HepG2 (cell line): ENCODE measurements at regions not wholly inside any gene's neighbourhood (a gene's known extent, or its start where the extent isn't known, plus 50 kb on each side); places are given as distances from the start of the nearest gene placed in this dataset.

Experiments used
- ATAC-seq: fragments of 200-7000 bp; cut with Tn5 transposase; 3 replicates; pipeline ENCODE4 v1.9.1; 2020; ENCODE audit warnings: mild to moderate bottlenecking, moderate library complexity
- BruUV-seq: library from RNA; stranded (reverse); fragments of 400-500 nt; replicated peaks from 2 replicates; lab custom pipeline; 2021; lab: Mats Ljungman, UMichigan
- CTCF ChIA-PET: fragments of 300-600 bp; formaldehyde crosslinking; extraction: SDS; loops from one replicate; lab custom pipeline; 2021; ENCODE audit warnings: low total read pairs, inconsistent platforms, low intra/inter-chr PET ratio; lab: Yijun Ruan, JAX
- POLR2A ChIA-PET: fragments of 350-600 bp; sonication (Branson Sonifier 250); formaldehyde crosslinking; loops from one replicate; lab custom pipeline; 2020; ENCODE audit warnings: antibody characterized with exemption, inconsistent platforms; lab: Yijun Ruan, JAX
- DNase-seq: peaks from one replicate; pipeline ENCODE4 v3.0.0-alpha.2; 2015; ENCODE audit warnings: low spot score
- FAIRE-seq: peaks from 3 replicates; lab custom pipeline; 2011; peaks lifted over from hg19 to GRCh38; lab: Jason Lieb, UNC
- H2AFZ ChIP-seq: one replicate; pipeline ENCODE4 v1.6.1; 2011; ENCODE audit warnings: low read length, inconsistent platforms
- H3K27ac ChIP-seq: fragments of 300-600 bp; 3 replicates; pipeline ENCODE4 v1.8.0; 2011; ENCODE audit warnings: mixed run types, mild to moderate bottlenecking, mixed read lengths, low read length, inconsistent platforms; ENCODE audit not compliant: insufficient read depth; ENCODE audit errors: extremely low read length
- H3K27me3 ChIP-seq, 2 experiments: fragments of 200-600 bp in 1 of 2; 2 replicates in 1 of 2; 3 replicates in 1 of 2; pipeline versions ENCODE4 v1.6.0 to v1.8.0; 2011; ENCODE audit warnings: low read length in 2 of 2, mild to moderate bottlenecking in 2 of 2, moderate library complexity in 2 of 2, inconsistent platforms in 1 of 2; ENCODE audit not compliant: insufficient read depth in 2 of 2, control insufficient read depth in 1 of 2
- H3K36me3 ChIP-seq, 2 experiments: fragments of 200-600 bp in 1 of 2; replicated peaks in 1 of 2; 2 replicates in 1 of 2; 3 replicates in 1 of 2; pipeline versions ENCODE4 v1.5.1 to v1.8.0; 2011; ENCODE audit warnings: low read length in 2 of 2, inconsistent platforms in 1 of 2; ENCODE audit not compliant: insufficient read depth in 2 of 2, control insufficient read depth in 1 of 2
- H3K4me1 ChIP-seq: 2 replicates; pipeline ENCODE4 v1.5.1; 2012; ENCODE audit warnings: low read length, inconsistent platforms; ENCODE audit not compliant: insufficient read depth
- H3K4me2 ChIP-seq: 2 replicates; pipeline ENCODE4 v1.6.0; 2011; ENCODE audit warnings: low read depth, low read length, inconsistent platforms
- H3K4me3 ChIP-seq, 3 experiments: fragments of 200-600 bp in 1 of 3; sonication (generic), shearing (Covaris generic) in 1 of 3; replicated peaks in 1 of 3; 2 replicates each; pipeline ENCODE4 v1.5.1; 2011 to 2016; ENCODE audit warnings: low read length in 3 of 3, inconsistent platforms in 2 of 3, low read depth in 2 of 3, mild to moderate bottlenecking in 2 of 3, control low read depth in 1 of 3, mixed read lengths in 1 of 3; ENCODE audit not compliant: insufficient read depth in 1 of 3
- H3K79me2 ChIP-seq: one replicate; pipeline ENCODE4 v1.6.1; 2011; ENCODE audit warnings: low read length, inconsistent platforms; ENCODE audit not compliant: insufficient read depth
- H3K9ac ChIP-seq: 2 replicates; pipeline ENCODE4 v1.6.0; 2011; ENCODE audit warnings: mild to moderate bottlenecking, low read depth, low read length, inconsistent platforms; ENCODE audit not compliant: insufficient read depth
- H3K9me3 ChIP-seq: 2 replicates; pipeline ENCODE4 v1.5.1; 2012; ENCODE audit warnings: mild to moderate bottlenecking, low read length
- H4K20me1 ChIP-seq: 2 replicates; pipeline ENCODE4 v1.6.0; 2011; ENCODE audit warnings: inconsistent platforms, mild to moderate bottlenecking, low read length, moderate library complexity; ENCODE audit not compliant: insufficient read depth
- ATF5 ChIP-seq: sonication (generic); formaldehyde crosslinking; IDR thresholded peaks from 2 replicates; pipeline ENCODE4 v1.4.0; 2020; ENCODE audit warnings: mild to moderate bottlenecking, low read depth, missing genetic modification reagents
- CBX2 ChIP-seq, 2 experiments: fragments of 200-600 bp in 1 of 2; sonication (generic); formaldehyde crosslinking in 1 of 2; IDR thresholded peaks; 2 replicates each; pipeline versions ENCODE4 v1.7.0 to v1.8.1; 2018 to 2022; ENCODE audit warnings: low read depth in 2 of 2, low read length in 1 of 2, mild to moderate bottlenecking in 1 of 2, missing genetic modification reagents in 1 of 2
- FIP1L1 ChIP-seq: fragments of 200-400 bp; formaldehyde crosslinking; IDR thresholded peaks from 2 replicates; pipeline ENCODE4 v1.6.1; 2018; ENCODE audit warnings: low read depth, mild to moderate bottlenecking, low read length, moderate library complexity, borderline replicate concordance; ENCODE audit not compliant: insufficient read depth
- FOSL1 ChIP-seq: sonication (generic); formaldehyde crosslinking; IDR thresholded peaks from 2 replicates; pipeline ENCODE4 v1.9.0; 2021; ENCODE audit warnings: missing genetic modification reagents, borderline replicate concordance
- HNRNPUL1 ChIP-seq: fragments of 200-400 bp; formaldehyde crosslinking; IDR thresholded peaks from 2 replicates; pipeline ENCODE4 v1.6.1; 2017; ENCODE audit warnings: low read depth, mild to moderate bottlenecking, low read length, moderate library complexity
- KLF6 ChIP-seq: IDR thresholded peaks from 2 replicates; pipeline ENCODE4 v1.8.0; 2016; ENCODE audit warnings: missing biosample characterization, missing genetic modification reagents
- PREB ChIP-seq: sonication (generic); formaldehyde crosslinking; IDR thresholded peaks from 2 replicates; pipeline ENCODE4 v1.4.0; 2020; ENCODE audit warnings: missing genetic modification reagents
- PTBP1 ChIP-seq: fragments of 200-400 bp; formaldehyde crosslinking; IDR thresholded peaks from 2 replicates; pipeline ENCODE4 v1.6.1; 2018; ENCODE audit warnings: low read length, low read depth; ENCODE audit not compliant: poor library complexity, severe bottlenecking
- ZFY ChIP-seq: sonication (generic); formaldehyde crosslinking; IDR thresholded peaks from 2 replicates; pipeline ENCODE4 v1.4.0; 2020; ENCODE audit warnings: missing genetic modification reagents
- ZNF136 ChIP-seq: sonication (generic); formaldehyde crosslinking; IDR thresholded peaks from 2 replicates; pipeline ENCODE4 v1.8.1; 2022; ENCODE audit warnings: low read depth, mild to moderate bottlenecking, moderate library complexity, missing genetic modification reagents
- ZNF205 ChIP-seq: IDR thresholded peaks from 2 replicates; pipeline ENCODE4 v1.6.1; 2018; ENCODE audit warnings: missing biosample characterization, missing genetic modification reagents
- ZNF225 ChIP-seq: sonication (generic); formaldehyde crosslinking; IDR thresholded peaks from 2 replicates; pipeline ENCODE4 v1.4.0; 2020; ENCODE audit warnings: mild to moderate bottlenecking, missing genetic modification reagents
- ZNF253 ChIP-seq: sonication (generic); formaldehyde crosslinking; IDR thresholded peaks from 2 replicates; pipeline ENCODE4 v1.8.0; 2022; ENCODE audit warnings: mild to moderate bottlenecking, missing genetic modification reagents, borderline replicate concordance
- ZNF451 ChIP-seq: sonication (generic); formaldehyde crosslinking; IDR thresholded peaks from 2 replicates; pipeline ENCODE4 v1.5.0; 2020; ENCODE audit warnings: mild to moderate bottlenecking, missing genetic modification reagents
- ZNF510 ChIP-seq: sonication (generic); formaldehyde crosslinking; IDR thresholded peaks from 2 replicates; pipeline ENCODE4 v1.4.0; 2020; ENCODE audit warnings: low read depth, mild to moderate bottlenecking, missing genetic modification reagents
- ZNF773 ChIP-seq: sonication (generic); formaldehyde crosslinking; IDR thresholded peaks from 2 replicates; pipeline ENCODE4 v1.4.0; 2020; ENCODE audit warnings: missing genetic modification reagents, borderline replicate concordance
- WGBS: methylation state at CpG from one replicate; pipeline ENCODE4 v1.1.6; 2017; ENCODE audit warnings: low lambda C conversion rate; 5-methylcytosine and 5-hydroxymethylcytosine counted together
- in situ Hi-C: cut with HindIII; loops from 2 replicates; pipeline ENCODE4 v1.10.0; 2017; ENCODE audit warnings: low pct_unique_long_range_greater_than_20kb; ENCODE audit not compliant: extremely low pct_ligation_motif_present
- intact Hi-C: fragments of 100-400 bp; cut with micrococcal nuclease; formaldehyde crosslinking; loops from one replicate; pipeline ENCODE4 v1.10.0; 2022; ENCODE audit not compliant: unreplicated experiment

- Histone ChIP-seq H3K27ac (no peak overlapping the region), H3K9ac (no peak overlapping the region), H3K36me3 (no peaks in the 10 kb centered on the region), H3K4me2 (no peak overlapping the region), H3K27me3 (no peaks in the 10 kb centered on the region), H3K9me3 (no peaks in the 10 kb centered on the region), H4K20me1 (no peaks in the 10 kb centered on the region), H3K4me3 (no peak overlapping the region), H3K4me1 (no peaks in the 10 kb centered on the region), H3K79me2 (no peaks in the 10 kb centered on the region), H2AFZ (no peak overlapping the region)
- DNase-seq, result no peak
- intact Hi-C loops (no loop called here), in situ Hi-C loops (no loop called here)
- ChIA-PET POLR2A (no interaction called here), CTCF (no interaction called here)
- no peak for FAIRE-seq
- no TSS peak for BruUV-seq
- ATAC-seq, result no peak
- 0% methylated on average over 6 of the region's 6 CpGs for WGBS
- no peak for TF ChIP-seq ZNF225 (CRISPR knock-in tag)
- no peak for TF ChIP-seq FOSL1 (CRISPR knock-in tag)
- TF ChIP-seq ZNF510 (CRISPR knock-in tag), result no peak
These were observed 157.8 kb upstream of the TRPC6 start for GRCh38 chr11:101741479-101742175.

- ChIA-PET CTCF (no interaction called here), POLR2A (no interaction called here)
- FAIRE-seq, result no peak
- no peak for DNase-seq
- H2AFZ ChIP-seq, result no peak overlapping the region
- H3K27me3 ChIP-seq, result no peaks in the 10 kb centered on the region
- H4K20me1 ChIP-seq, result no peaks in the 10 kb centered on the region
- H3K4me1 ChIP-seq, result no peaks in the 10 kb centered on the region
- H3K36me3 ChIP-seq, result no peaks in the 10 kb centered on the region
- H3K4me2 ChIP-seq, result no peak overlapping the region
- no peak for ATAC-seq
- H3K27ac ChIP-seq, result no peak overlapping the region
- in situ Hi-C loops (no loop called here), intact Hi-C loops (no loop called here)
- H3K9me3 ChIP-seq, result no peaks in the 10 kb centered on the region
- no peak for TF ChIP-seq PTBP1
- no peak for TF ChIP-seq FIP1L1
- no peak for TF ChIP-seq CBX2 (IDR thresholded peaks at IDR 0.05; ENCODE audit: low read depth, low read length)
- TF ChIP-seq CBX2 (CRISPR knock-in tag; IDR thresholded peaks at IDR 0.05; ENCODE audit: low read depth), result no peak
- TF ChIP-seq ZNF205 (CRISPR knock-in tag), result no peak
- no peak for TF ChIP-seq ZNF773 (CRISPR knock-in tag)
- TF ChIP-seq PREB (CRISPR knock-in tag), result no peak
- no peak for TF ChIP-seq HNRNPUL1
- TF ChIP-seq ZFY, result no peak
- no peak for TF ChIP-seq ZNF253
- no peak for TF ChIP-seq ZNF451 (CRISPR knock-in tag)
- no peak for TF ChIP-seq KLF6
- TF ChIP-seq ATF5 (CRISPR knock-in tag), result no peak
- TF ChIP-seq ZNF136, result no peak
- H3K9ac ChIP-seq, result no peak overlapping the region
- no peaks in the 10 kb centered on the region for H3K79me2 ChIP-seq
- WGBS, result 33% methylated on average over 1 of the region's 1 CpG
- BruUV-seq, result no TSS peak
- no peak overlapping the region for H3K4me3 ChIP-seq
These were observed 157.3 kb upstream of the TRPC6 start for GRCh38 chr11:101741061-101741460.
